ENCODE measurements at regions not wholly inside any gene's neighbourhood (a gene's known extent, or its start where the extent isn't known, plus 50 kb on each side); places are given as distances from the start of the nearest gene placed in this dataset.
"Not testable (repeated sequence)": the region's sequence is repeated elsewhere in the genome, so short reads cannot be mapped to it uniquely, and the experiment has no call there.

- DNase-seq, result no peak
These were observed 301.5 kb downstream of the NDUFA10 start for GRCh38 chr2:239723486-239724193.

DNA sequence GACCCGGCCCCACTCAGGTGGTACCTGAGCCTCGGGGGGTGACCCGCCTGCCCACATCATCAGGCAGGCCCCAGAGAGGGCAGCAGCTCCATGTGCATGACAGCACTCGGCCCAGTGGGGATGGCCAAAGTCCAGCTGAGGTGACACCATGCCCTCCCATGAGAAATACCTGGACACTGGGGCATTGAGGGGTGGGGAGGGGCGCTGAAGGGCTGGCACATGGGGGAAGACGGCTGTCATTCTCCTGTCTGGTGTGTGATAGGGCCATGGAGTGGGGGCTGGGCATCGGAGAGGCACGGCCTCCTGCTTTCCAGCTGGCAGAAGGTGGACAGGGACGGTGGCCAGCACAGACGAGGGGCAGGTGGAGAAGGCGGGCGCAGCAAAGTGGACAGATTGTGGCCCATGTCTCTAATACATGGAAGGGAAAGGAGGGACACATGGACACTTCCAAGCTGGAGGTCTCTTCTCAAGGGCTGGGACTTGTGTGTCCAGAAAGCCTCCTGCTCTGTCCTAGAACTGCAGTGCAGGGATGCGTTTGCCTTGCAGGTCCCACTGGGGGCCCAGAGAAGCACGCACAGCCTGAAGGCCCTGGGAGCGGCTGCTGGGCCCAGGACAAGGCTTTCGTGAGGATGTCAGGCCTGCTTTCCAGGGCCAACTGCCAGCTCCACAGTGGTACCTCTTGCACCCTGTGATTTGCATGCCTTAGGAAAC lies 302.2 kb downstream of the NDUFA10 start:
- no peak for DNase-seq

- DNase-seq, result no peak
These were observed 303.0 kb downstream of the NDUFA10 start for GRCh38 chr2:239721991-239722759.

- no peak for DNase-seq
These were observed 303.6 kb downstream of the NDUFA10 start for GRCh38 chr2:239721531-239721930.

DNA sequence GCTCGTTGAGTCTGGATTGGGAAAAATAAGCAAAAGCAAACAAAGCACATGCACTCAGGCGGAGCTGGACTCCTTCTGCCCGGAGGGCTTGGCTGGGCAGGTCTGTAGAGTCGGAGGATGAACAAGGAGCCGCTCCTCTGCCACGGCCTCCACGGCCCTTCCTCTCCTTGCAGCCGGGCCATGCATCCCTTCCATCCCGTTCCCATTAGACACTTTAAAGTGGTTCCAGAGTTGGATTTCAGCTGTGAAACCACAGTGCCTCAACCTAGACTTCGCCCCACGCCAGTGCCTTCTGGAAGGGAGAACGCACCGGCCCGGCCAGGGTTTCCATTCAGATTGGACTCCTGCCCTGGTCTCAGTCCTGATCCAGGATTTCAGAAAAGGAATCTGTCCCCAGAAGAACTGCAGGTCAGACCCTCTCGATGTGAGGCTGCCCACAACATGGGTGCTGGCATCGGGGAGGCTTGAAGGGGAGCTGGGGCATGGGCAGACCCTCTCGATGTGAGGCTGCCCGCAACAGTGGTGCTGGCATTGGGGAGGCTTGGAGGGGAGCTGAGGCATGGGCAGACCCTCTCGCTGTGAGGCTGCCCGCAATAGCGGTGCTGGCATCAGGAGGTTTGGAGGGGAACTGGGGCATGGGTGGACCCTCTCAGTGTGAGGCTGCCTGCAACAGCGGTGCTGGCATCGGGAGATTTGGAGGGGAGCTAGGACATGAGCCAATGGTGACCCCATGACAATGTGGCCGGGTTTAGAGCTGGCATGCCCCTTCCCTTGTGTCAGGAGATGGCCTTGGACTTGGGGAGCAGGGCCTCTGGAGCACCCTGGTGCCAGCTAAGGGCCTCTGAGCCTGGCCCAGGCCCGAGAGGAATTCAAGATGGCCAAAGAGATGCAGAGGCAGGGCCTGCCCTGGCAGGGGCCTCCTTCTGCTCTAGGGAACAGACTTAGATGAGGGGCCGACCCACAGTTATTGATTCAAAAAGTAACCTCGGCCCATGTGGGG lies 304.5 kb downstream of the NDUFA10 start:
- no peak for DNase-seq

DNA sequence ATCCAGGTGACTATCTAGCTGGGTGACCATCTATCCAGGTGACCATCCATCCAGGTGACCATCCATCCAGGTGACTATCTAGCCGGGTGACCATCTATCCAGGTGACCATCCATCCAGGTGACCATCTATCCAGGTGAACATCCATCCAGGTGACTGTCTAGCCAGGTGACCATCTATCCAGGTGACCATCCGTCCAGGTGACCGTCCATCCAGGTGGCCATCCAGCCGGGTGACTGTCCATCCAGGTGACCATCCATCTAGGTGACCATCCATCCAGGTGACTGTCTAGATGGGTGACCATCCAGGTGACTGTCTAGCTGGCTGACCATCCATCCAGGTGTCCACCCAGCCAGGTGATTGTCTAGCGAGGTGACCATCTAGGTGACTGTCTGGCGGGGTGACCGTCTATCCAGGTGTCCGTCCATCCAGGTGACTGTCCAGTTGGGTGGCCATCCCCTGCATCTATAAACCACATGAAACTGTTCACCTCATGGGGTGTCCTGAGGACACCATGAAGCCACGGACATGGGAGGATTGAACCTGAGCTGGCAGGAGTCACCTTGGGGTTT lies 305.3 kb downstream of the NDUFA10 start:
- DNase-seq, result no peak

DNA sequence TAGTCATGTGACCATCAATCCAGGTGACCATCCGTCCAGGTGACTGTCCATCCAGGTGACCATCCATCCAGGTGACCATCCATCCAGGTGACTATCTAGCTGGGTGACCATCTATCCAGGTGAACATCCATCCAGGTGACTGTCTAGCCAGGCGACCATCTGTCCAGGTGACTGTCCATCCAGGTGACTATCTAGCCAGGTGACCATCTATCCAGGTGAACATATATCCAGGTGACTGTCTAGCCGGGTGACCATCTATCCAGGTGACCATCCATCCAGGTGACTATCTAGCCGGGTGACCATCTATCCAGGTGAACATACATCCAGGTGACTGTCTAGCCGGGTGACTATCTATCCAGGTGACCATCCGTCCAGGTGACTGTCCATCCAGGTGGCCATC lies 306.2 kb downstream of the NDUFA10 start:
- not testable (repeated sequence) for DNase-seq

GRCh38 chr2:239717706-239718105 lies 307.4 kb downstream of the NDUFA10 start:
- no peak for DNase-seq

DNA sequence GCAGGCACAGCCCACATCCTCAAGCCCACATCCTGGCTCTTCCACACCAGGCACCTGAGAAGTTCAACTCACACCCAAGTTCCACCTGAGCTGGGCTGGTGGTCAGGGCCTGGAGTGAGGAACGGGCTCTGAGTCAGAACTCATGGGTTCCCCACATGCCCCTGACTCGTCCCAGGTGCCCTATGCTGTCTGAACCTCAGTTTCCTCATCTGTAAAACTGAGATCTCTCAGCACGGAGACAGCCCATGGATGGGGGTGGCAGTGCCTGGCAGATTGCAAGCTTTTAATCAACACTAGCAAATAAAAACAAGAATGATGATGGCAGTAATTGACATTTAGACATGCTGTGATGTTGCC lies 307.8 kb downstream of the NDUFA10 start:
- no peak for DNase-seq

DNA sequence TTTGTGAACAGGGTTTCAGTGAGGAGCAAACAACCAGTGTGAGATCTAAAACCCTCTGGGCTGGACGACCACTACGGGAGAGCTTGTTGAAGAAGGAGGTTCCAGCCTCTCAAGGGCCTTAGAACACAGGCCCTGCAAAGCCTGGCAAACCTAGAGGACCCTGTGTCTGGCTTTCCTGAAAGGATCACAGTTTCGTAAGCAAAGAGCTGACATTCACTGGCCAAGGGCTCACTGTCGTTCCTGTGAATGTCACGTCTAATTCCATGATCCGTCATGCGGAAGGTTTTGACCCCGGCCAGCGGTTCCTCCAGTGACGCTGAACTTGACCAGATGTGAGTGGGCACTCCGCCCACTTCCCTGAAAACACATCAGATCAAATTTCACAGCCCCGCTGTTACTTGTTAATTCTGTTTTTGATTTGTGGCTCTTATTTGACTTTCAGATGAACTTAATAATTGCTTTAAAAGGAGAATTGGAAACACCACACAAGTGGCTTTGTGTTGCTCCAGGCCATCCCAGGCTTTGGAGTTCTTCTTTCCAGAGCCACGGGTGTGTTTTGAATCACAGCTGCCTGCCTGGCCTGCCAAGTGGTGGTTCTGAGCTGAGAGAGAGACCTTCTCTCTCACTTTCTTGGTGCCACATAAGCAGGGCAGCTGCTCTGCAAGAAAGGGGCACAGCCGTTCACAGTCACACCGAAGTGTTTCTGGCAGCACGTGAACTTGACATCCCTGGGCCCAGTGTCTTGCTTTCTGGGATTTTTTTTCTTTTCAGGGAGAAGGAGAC lies 308.4 kb downstream of the NDUFA10 start:
- no peak for DNase-seq

DNA sequence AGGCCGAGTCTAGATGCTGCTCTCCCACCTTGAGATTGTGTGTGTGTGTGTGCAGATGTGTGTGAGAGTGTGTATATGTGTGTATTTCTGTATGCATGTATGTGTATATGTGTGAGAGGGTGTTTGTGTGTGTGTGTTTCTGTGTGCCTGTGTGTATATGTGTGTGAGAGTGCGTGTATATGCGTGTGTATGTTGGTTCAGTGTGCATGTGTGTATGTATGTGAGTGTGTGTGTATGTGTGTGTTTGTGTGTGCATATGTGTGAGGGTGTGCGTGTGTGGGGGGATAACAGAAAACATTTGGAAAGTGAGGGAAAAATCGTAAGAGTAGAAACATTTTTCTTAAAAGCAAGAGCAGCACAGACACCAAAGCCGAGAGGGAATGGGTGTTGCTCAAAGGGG lies 309.1 kb downstream of the NDUFA10 start:
- no peak for DNase-seq

- DNase-seq, result no peak
These were observed 309.5 kb downstream of the NDUFA10 start for GRCh38 chr2:239715606-239716005.

- DNase-seq, result no peak
These were observed 309.9 kb downstream of the NDUFA10 start for GRCh38 chr2:239715202-239715601.

- DNase-seq, result no peak
These were observed 311.0 kb downstream of the NDUFA10 start for GRCh38 chr2:239714116-239714515.

- no peak for DNase-seq
These were observed 311.9 kb upstream of the HDAC4 start for GRCh38 chr2:239712755-239713154.

DNA sequence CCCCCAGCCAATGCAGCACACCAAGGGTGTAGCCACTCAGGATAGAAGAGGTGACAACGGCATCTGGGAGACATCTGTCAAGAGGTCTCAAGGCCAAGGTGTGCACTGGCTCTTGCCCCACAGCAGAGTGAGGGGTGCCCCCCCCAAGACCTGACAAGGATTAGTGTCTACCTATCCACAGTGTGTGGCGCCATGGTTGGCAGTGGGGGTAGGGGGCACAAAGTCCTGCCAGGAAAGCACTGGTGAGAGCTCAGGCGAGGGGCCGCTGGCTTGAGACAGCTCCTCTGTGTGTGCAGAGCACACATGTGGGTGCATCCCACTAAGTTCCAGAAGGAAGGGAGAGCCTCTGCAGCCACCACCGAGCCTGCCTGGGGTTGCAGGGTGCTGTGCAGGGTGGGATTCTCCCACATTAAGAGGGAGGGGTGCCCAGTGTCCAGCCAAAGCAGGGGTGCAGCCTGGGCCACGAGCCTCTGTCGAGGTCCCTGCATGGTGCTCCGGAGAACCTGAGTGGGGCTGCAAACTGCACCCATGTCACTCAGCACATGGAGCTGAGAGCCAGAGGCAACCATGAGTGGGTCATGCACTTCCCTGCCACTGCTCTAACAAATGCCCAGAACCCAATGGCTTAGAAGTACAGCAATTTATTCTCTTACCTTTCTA lies 311.2 kb upstream of the HDAC4 start:
- DNase-seq, result no peak

DNA sequence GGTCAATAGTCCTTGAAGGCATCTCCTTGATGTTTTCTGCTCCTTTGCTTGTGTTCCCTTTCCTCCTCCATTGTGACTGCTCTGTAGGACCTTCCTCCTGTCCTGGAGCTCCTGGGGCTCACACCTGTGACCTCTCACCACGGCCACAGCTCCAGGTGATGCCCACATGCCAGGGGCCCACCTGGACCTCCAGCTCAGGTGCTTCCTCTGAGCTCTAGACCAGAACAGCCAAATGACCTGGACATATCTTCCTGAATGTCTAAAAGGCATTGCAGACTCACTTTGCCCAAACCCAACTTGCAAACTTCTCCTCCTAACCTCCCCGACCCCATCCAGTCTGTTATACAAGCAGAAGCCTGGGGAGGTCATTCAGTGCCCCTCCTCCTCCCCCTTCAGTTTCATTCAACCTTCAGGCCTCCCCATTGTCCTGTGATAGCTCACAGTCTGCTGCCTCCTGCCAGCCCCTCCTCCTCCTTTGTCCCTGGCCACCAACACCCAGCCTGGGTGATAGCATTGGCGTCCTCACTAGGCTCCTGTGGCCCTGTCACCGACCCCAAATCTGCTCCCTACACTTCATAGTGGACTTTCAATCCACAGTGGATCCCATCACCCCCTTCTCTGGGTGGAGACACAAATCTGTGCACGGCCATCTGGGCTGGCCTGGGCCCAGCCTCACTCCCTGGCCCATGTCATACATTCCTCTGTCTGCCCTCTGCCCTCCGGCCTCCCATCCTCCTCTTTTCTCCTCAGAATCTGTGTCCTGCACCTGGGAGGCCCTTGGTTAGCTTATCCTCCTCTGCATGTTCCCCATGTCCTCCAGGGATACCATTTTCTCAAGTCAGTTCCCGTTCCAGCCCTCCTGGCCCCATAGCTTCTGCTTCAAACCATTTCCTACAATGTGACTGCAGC lies 310.4 kb upstream of the HDAC4 start:
- no peak for DNase-seq

- DNase-seq, result no peak
These were observed 305.5 kb upstream of the HDAC4 start for GRCh38 chr2:239706367-239706766.

DNA sequence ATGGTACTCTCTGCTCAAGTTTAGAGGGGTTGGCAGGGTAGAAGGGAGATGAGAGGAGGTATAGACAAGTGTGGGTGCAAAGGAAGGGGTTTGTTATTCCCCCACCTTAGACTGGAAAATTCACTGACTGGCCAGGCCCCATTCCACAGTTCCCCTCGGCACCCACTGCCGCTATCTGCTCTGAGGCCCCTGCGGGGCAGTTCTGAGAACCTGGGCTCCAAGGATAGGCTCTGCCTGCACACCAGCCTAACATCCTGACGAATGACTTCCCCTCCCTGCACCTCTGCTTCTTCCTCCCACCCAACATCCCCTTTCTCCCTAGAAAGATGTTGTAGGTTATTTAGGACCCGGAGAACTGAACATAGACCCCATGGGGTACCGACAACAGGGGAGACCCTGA lies 303.9 kb upstream of the HDAC4 start:
- DNase-seq, result no peak

GRCh38 chr2:239703834-239704233 lies 303.0 kb upstream of the HDAC4 start:
- no peak for DNase-seq
